Stimulated activated CD8-positive, alpha-beta memory T cell treated with anti-CD3 and anti-CD28 coated beads, Interleukin-4, amount 100 ng/mL, for 48 hours (primary cell): ENCODE measurements at regions not wholly inside any gene's neighbourhood (a gene's known extent, or its start where the extent isn't known, plus 50 kb on each side); places are given as distances from the start of the nearest gene placed in this dataset.

Source experiments
- DNase-seq: peaks from one replicate; pipeline ENCODE4 v3.0.0-alpha.2; 2020

- no peak for DNase-seq
Observed at GRCh38 chr12:106006940-106007339, 131.8 kb downstream of the NUAK1 start.

DNA sequence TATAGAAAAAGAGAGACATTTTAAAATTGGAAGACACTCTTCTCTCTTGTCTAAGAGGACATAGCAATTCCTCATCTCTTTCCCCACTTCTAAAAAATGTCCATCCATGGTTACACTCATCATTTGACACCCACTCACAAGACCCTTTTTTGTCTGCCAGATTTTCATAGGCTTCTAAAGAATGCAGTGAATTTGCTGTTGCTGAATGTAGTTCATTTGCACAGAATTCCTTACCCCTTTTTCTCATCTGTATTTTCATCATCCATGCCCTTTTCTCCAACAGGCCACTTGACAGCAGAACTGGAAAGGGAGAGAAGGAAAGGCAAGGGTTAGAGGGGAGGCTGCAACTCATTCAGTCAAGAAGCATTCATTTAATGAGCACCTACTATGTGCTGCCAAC, 128.0 kb downstream of the NUAK1 start:
- DNase-seq, result no peak
